Endodermal cell (in vitro differentiated cells): ENCODE measurements at regions not wholly inside any gene's neighbourhood (a gene's known extent, or its start where the extent isn't known, plus 50 kb on each side); places are given as distances from the start of the nearest gene placed in this dataset.

Experiments used
- DNase-seq: peaks from one replicate; pipeline ENCODE4 v3.0.0-alpha.2; 2017
- H3K27ac ChIP-seq: 2 replicates; pipeline ENCODE4 v1.5.1; 2013; ENCODE audit warnings: mild to moderate bottlenecking, low read depth, low read length, moderate library complexity
- H3K27me3 ChIP-seq: 2 replicates; pipeline ENCODE4 v1.6.1; 2013; ENCODE audit warnings: mild to moderate bottlenecking, low read length, moderate library complexity; ENCODE audit not compliant: insufficient read depth, control insufficient read depth, poor library complexity, severe bottlenecking
- H3K36me3 ChIP-seq: 2 replicates; pipeline ENCODE4 v1.7.0; 2013; ENCODE audit warnings: mild to moderate bottlenecking, low read length, moderate library complexity; ENCODE audit not compliant: control insufficient read depth, insufficient read depth
- H3K4me1 ChIP-seq: one replicate; pipeline ENCODE4 v1.7.0; 2013; ENCODE audit warnings: low read length; ENCODE audit not compliant: control insufficient read depth, insufficient read depth
- H3K4me3 ChIP-seq: 2 replicates; pipeline ENCODE4 v1.5.1; 2013; ENCODE audit warnings: mild to moderate bottlenecking, low read length, moderate library complexity
- H3K9ac ChIP-seq: 2 replicates; pipeline ENCODE4 v1.6.1; 2013; ENCODE audit warnings: mild to moderate bottlenecking, low read length, moderate library complexity; ENCODE audit not compliant: poor library complexity, severe bottlenecking; ENCODE audit errors: extremely low read depth
- H3K9me3 ChIP-seq: 2 replicates; pipeline ENCODE4 v1.6.1; 2013; ENCODE audit warnings: mild to moderate bottlenecking, low read length, moderate library complexity; ENCODE audit not compliant: control insufficient read depth
- H3K27ac Mint-ChIP-seq: 2 replicates; pipeline ENCODE4 v1.8.0; 2020; ENCODE audit warnings: mixed read lengths
- H3K27me3 Mint-ChIP-seq: 2 replicates; pipeline ENCODE4 v1.8.0; 2021; ENCODE audit warnings: mild to moderate bottlenecking, mixed read lengths; ENCODE audit not compliant: insufficient read depth
- H3K36me3 Mint-ChIP-seq: 2 replicates; pipeline ENCODE4 v1.8.0; 2020; ENCODE audit warnings: low read depth, mixed read lengths
- H3K4me1 Mint-ChIP-seq: 2 replicates; pipeline ENCODE4 v1.8.0; 2020; ENCODE audit warnings: mixed read lengths
- H3K4me3 Mint-ChIP-seq: 2 replicates; pipeline ENCODE4 v1.8.0; 2020; ENCODE audit warnings: mild to moderate bottlenecking, moderate library complexity, mixed read lengths
- H3K9me3 Mint-ChIP-seq: 2 replicates; pipeline ENCODE4 v1.8.0; 2020; ENCODE audit warnings: mild to moderate bottlenecking, mixed read lengths
- CTCF ChIP-seq: fragments of 200-600 bp; sonication (generic); conservative IDR thresholded peaks from 2 replicates; pipeline ENCODE4 v1.5.0; 2021; ENCODE audit warnings: antibody characterized with exemption, mild to moderate bottlenecking
- WGBS, 2 experiments: methylation state at CpG; one replicate each; pipeline versions ENCODE4 v1.1.5 to v1.1.7; 2013; ENCODE audit warnings: missing lambda C conversion rate in 2 of 2, mixed read lengths in 1 of 2; ENCODE audit not compliant: insufficient coverage in 1 of 2, insufficient read length in 1 of 2; 5-methylcytosine and 5-hydroxymethylcytosine counted together

- Histone ChIP-seq H3K27me3 (peaks cover 73% of the 10 kb centered on the region), H3K4me1 (peaks cover 3% of the 10 kb centered on the region), H3K36me3 (no peaks in the 10 kb centered on the region), H3K4me3 (no peak overlapping the region), H3K27ac (no peak overlapping the region), H3K9me3 (no peaks in the 10 kb centered on the region), H3K9ac (no peak overlapping the region)
- TF ChIP-seq CTCF: no peak
- Mint-ChIP-seq H3K27ac (no peak overlapping the region), H3K4me3 (no peak overlapping the region), H3K4me1 (peaks cover 5% of the 10 kb centered on the region), H3K27me3 (peaks cover 56% of the 10 kb centered on the region), H3K9me3 (no peaks in the 10 kb centered on the region), H3K36me3 (no peaks in the 10 kb centered on the region)
- 84 to 88% methylated on average over 3 to 17 of the region's 17 CpGs for WGBS, 2 experiments
- no peak for DNase-seq
These were observed 108.7 kb upstream of the E2F8 start for GRCh38 chr11:19349340-19350025.

- TF ChIP-seq CTCF: no peak
- Mint-ChIP-seq H3K4me3 (no peak overlapping the region), H3K27ac (no peak overlapping the region), H3K9me3 (no peaks in the 10 kb centered on the region), H3K27me3 (peaks cover 70% of the 10 kb centered on the region), H3K4me1 (peaks cover 5% of the 10 kb centered on the region), H3K36me3 (no peaks in the 10 kb centered on the region)
- H3K27ac ChIP-seq: no peak overlapping the region
- H3K36me3 ChIP-seq: no peaks in the 10 kb centered on the region
- H3K27me3 ChIP-seq: peaks cover 85% of the 10 kb centered on the region
- no peaks in the 10 kb centered on the region for H3K9me3 ChIP-seq
- peaks cover 3% of the 10 kb centered on the region for H3K4me1 ChIP-seq
- no peak overlapping the region for H3K9ac ChIP-seq
- DNase-seq: no peak
- WGBS, 2 experiments: 81 to 83% methylated on average over 7 of the region's 7 CpGs
- no peak overlapping the region for H3K4me3 ChIP-seq
These were observed 107.2 kb upstream of the E2F8 start for GRCh38 chr11:19347911-19348310.

- no peak for TF ChIP-seq CTCF
- peaks cover 5% of the 10 kb centered on the region for H3K4me1 Mint-ChIP-seq
- 4 to 6% methylated on average over 31 to 54 of the region's 54 CpGs for WGBS, 2 experiments
- peak overlapping the region; percentile 47 for H3K4me3 Mint-ChIP-seq
- no peaks in the 10 kb centered on the region for H3K36me3 Mint-ChIP-seq
- peaks cover 3% of the 10 kb centered on the region for H3K4me1 ChIP-seq
- H3K9me3 ChIP-seq: no peaks in the 10 kb centered on the region
- H3K4me3 ChIP-seq: peak overlapping the region; percentile 61
- H3K27ac Mint-ChIP-seq: no peak overlapping the region
- DNase-seq: peak; percentile 75
- H3K27ac ChIP-seq: peak overlapping the region; percentile 19
- H3K27me3 ChIP-seq: peaks cover 97% of the 10 kb centered on the region
- H3K9me3 Mint-ChIP-seq: no peaks in the 10 kb centered on the region
- no peak overlapping the region for H3K9ac ChIP-seq
- H3K27me3 Mint-ChIP-seq: peaks cover 88% of the 10 kb centered on the region
- H3K36me3 ChIP-seq: no peaks in the 10 kb centered on the region
These were observed 105.3 kb upstream of the E2F8 start for GRCh38 chr11:19345848-19346681.
